Liver (tissue), 8 donors: ENCODE measurements at regions not wholly inside any gene's neighbourhood (a gene's known extent, or its start where the extent isn't known, plus 50 kb on each side); places are given as distances from the start of the nearest gene placed in this dataset.

Source experiments
- DNase-seq: peaks from one replicate; pipeline ENCODE4 v3.0.0-alpha.2; 2017; ENCODE audit warnings: low spot score
- H3K27ac ChIP-seq, 2 donors: one replicate each; pipeline ENCODE4 v1.7.0; 2013; ENCODE audit warnings: inconsistent platforms in 2 of 2, low read length in 2 of 2, control low read depth in 1 of 2, low read depth in 1 of 2, mild to moderate bottlenecking in 1 of 2
- H3K27me3 ChIP-seq, 4 donors: one replicate each; pipeline versions ENCODE4 v1.6.1 to v1.7.0; 2013; ENCODE audit warnings: low read length in 3 of 4, inconsistent platforms in 1 of 4, mild to moderate bottlenecking in 1 of 4, moderate library complexity in 1 of 4; ENCODE audit not compliant: control insufficient read depth in 4 of 4, insufficient read depth in 4 of 4
- H3K36me3 ChIP-seq, 4 donors: one replicate each; pipeline versions ENCODE4 v1.6.1 to v1.7.0; 2013; ENCODE audit warnings: low read length in 3 of 4, mild to moderate bottlenecking in 3 of 4, low read depth in 1 of 4, moderate library complexity in 1 of 4; ENCODE audit not compliant: control insufficient read depth in 4 of 4, insufficient read depth in 3 of 4
- H3K4me1 ChIP-seq, 4 donors: one replicate each; pipeline versions ENCODE4 v1.6.1 to v1.7.0; 2013; ENCODE audit warnings: low read length in 3 of 4, mild to moderate bottlenecking in 3 of 4, moderate library complexity in 1 of 4; ENCODE audit not compliant: control insufficient read depth in 4 of 4, insufficient read depth in 4 of 4
- H3K4me3 ChIP-seq, 3 donors: one replicate each; pipeline versions ENCODE4 v1.6.1 to v1.7.0; 2013; ENCODE audit warnings: low read length in 3 of 3, control low read depth in 1 of 3, low read depth in 1 of 3, mild to moderate bottlenecking in 1 of 3
- H3K9ac ChIP-seq, 2 donors: one replicate each; pipeline ENCODE4 v1.7.0; 2013; ENCODE audit warnings: low read length in 2 of 2, mild to moderate bottlenecking in 2 of 2, moderate library complexity in 2 of 2, control low read depth in 1 of 2, low read depth in 1 of 2
- H3K9me3 ChIP-seq, 4 donors: one replicate each; pipeline versions ENCODE4 v1.6.1 to v1.7.0; 2013; ENCODE audit warnings: low read length in 3 of 4; ENCODE audit not compliant: control insufficient read depth in 4 of 4
- ATF3 ChIP-seq: IDR thresholded peaks from 2 replicates; pipeline ENCODE4 v1.6.1; 2016; ENCODE audit warnings: antibody characterized with exemption
- EGR1 ChIP-seq, 2 donors: IDR thresholded peaks; 2 replicates each; pipeline ENCODE4 v1.6.1; 2016 to 2018; ENCODE audit warnings: antibody characterized with exemption in 2 of 2, low read depth in 2 of 2
- FOXA1 ChIP-seq: IDR thresholded peaks from 2 replicates; pipeline ENCODE4 v1.6.1; 2016; ENCODE audit warnings: antibody characterized with exemption
- FOXA2 ChIP-seq: IDR thresholded peaks from 2 replicates; pipeline ENCODE4 v1.6.1; 2016; ENCODE audit warnings: antibody characterized with exemption
- GABPA ChIP-seq, 2 donors: IDR thresholded peaks in 1 of 2; conservative IDR thresholded peaks in 1 of 2; 2 replicates each; pipeline ENCODE4 v1.6.1; 2016; ENCODE audit warnings: antibody characterized with exemption in 2 of 2, mild to moderate bottlenecking in 1 of 2, moderate library complexity in 1 of 2
- HNF4A ChIP-seq, 2 donors: conservative IDR thresholded peaks; 2 replicates each; pipeline ENCODE4 v1.6.1; 2016; ENCODE audit warnings: antibody characterized with exemption in 2 of 2, mild to moderate bottlenecking in 2 of 2
- HNF4G ChIP-seq: IDR thresholded peaks from 2 replicates; pipeline ENCODE4 v1.6.1; 2016; ENCODE audit warnings: antibody characterized with exemption
- JUND ChIP-seq, 2 donors: IDR thresholded peaks; 2 replicates each; pipeline ENCODE4 v1.6.1; 2016; ENCODE audit warnings: antibody characterized with exemption in 2 of 2
- NR2F2 ChIP-seq: IDR thresholded peaks from 2 replicates; pipeline ENCODE4 v1.6.1; 2016; ENCODE audit warnings: antibody characterized with exemption
- RAD21 ChIP-seq, 2 donors: IDR thresholded peaks; 2 replicates each; pipeline ENCODE4 v1.6.1; 2016; ENCODE audit warnings: antibody characterized with exemption in 2 of 2, mild to moderate bottlenecking in 2 of 2
- REST ChIP-seq: IDR thresholded peaks from 2 replicates; pipeline ENCODE4 v1.6.1; 2016; ENCODE audit warnings: antibody characterized with exemption, mild to moderate bottlenecking
- RXRA ChIP-seq, 2 donors: IDR thresholded peaks; 2 replicates each; pipeline ENCODE4 v1.6.1; 2017 to 2018; ENCODE audit warnings: antibody characterized with exemption in 2 of 2, mild to moderate bottlenecking in 1 of 2
- SP1 ChIP-seq: IDR thresholded peaks from 2 replicates; pipeline ENCODE4 v1.6.1; 2018; ENCODE audit warnings: antibody characterized with exemption, mild to moderate bottlenecking
- TAF1 ChIP-seq: conservative IDR thresholded peaks from 2 replicates; pipeline ENCODE4 v1.6.1; 2016; ENCODE audit warnings: antibody characterized with exemption, mild to moderate bottlenecking
- YY1 ChIP-seq: IDR thresholded peaks from 2 replicates; pipeline ENCODE4 v1.6.1; 2016; ENCODE audit warnings: antibody characterized with exemption, mild to moderate bottlenecking
- WGBS: extraction: QIAGEN DNeasy Blood & Tissue Kit; methylation state at CpG from one replicate; pipeline ENCODE4 v1.1.7; 2013; 5-methylcytosine and 5-hydroxymethylcytosine counted together
- TF ChIP-seq, protein P1 (sequence below): fragments of 150-350 bp; IDR thresholded peaks from 2 replicates; pipeline ENCODE4 v1.5.1; 2017; ENCODE audit warnings: improper control_type of control experiment, low read depth, low read length; ENCODE audit not compliant: missing input control
- TF ChIP-seq, protein P2 (sequence below): IDR thresholded peaks from 2 replicates; pipeline ENCODE4 v1.6.1; 2016; ENCODE audit warnings: antibody characterized with exemption
- TF ChIP-seq, protein P3 (sequence below): IDR thresholded peaks from 2 replicates; pipeline ENCODE4 v1.6.1; 2016; ENCODE audit warnings: antibody characterized with exemption
- donor health status: healthy.
- donor health status: healthy.
- donor health status: healthy.
- donor health status: healthy.
- donor health status: healthy.

- DNase-seq: no peak
- H3K4me3 ChIP-seq: no peak overlapping the region
- H3K27me3 ChIP-seq: no peaks in the 10 kb centered on the region
- H3K9ac ChIP-seq: no peak overlapping the region
- TF ChIP-seq RAD21 (IDR thresholded peaks at IDR 0.05): no peak
- no peak for TF ChIP-seq JUND (IDR thresholded peaks at IDR 0.05)
- TF ChIP-seq FOXA2: no peak
- no peak for TF ChIP-seq ATF3
- TF ChIP-seq RXRA (IDR thresholded peaks at IDR 0.05): no peak
- TF ChIP-seq GABPA (IDR thresholded peaks at IDR 0.05 in 1 of 2, conservative IDR thresholded peaks at IDR 0.05 in 1 of 2): no peak
- TF ChIP-seq FOXA1: no peak
- TF ChIP-seq NR2F2: no peak
- TF ChIP-seq TAF1: no peak
- TF ChIP-seq, protein P1, sequence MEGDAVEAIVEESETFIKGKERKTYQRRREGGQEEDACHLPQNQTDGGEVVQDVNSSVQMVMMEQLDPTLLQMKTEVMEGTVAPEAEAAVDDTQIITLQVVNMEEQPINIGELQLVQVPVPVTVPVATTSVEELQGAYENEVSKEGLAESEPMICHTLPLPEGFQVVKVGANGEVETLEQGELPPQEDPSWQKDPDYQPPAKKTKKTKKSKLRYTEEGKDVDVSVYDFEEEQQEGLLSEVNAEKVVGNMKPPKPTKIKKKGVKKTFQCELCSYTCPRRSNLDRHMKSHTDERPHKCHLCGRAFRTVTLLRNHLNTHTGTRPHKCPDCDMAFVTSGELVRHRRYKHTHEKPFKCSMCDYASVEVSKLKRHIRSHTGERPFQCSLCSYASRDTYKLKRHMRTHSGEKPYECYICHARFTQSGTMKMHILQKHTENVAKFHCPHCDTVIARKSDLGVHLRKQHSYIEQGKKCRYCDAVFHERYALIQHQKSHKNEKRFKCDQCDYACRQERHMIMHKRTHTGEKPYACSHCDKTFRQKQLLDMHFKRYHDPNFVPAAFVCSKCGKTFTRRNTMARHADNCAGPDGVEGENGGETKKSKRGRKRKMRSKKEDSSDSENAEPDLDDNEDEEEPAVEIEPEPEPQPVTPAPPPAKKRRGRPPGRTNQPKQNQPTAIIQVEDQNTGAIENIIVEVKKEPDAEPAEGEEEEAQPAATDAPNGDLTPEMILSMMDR: no peak
- TF ChIP-seq, protein P2, sequence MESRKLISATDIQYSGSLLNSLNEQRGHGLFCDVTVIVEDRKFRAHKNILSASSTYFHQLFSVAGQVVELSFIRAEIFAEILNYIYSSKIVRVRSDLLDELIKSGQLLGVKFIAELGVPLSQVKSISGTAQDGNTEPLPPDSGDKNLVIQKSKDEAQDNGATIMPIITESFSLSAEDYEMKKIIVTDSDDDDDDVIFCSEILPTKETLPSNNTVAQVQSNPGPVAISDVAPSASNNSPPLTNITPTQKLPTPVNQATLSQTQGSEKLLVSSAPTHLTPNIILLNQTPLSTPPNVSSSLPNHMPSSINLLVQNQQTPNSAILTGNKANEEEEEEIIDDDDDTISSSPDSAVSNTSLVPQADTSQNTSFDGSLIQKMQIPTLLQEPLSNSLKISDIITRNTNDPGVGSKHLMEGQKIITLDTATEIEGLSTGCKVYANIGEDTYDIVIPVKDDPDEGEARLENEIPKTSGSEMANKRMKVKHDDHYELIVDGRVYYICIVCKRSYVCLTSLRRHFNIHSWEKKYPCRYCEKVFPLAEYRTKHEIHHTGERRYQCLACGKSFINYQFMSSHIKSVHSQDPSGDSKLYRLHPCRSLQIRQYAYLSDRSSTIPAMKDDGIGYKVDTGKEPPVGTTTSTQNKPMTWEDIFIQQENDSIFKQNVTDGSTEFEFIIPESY: no peak
- no peak for TF ChIP-seq EGR1 (IDR thresholded peaks at IDR 0.05; ENCODE audit: low read depth in 2 of 2)
- no peak for TF ChIP-seq YY1
- TF ChIP-seq HNF4G: no peak
- TF ChIP-seq, protein P3, sequence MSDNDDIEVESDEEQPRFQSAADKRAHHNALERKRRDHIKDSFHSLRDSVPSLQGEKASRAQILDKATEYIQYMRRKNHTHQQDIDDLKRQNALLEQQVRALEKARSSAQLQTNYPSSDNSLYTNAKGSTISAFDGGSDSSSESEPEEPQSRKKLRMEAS: no peak
- no peak for TF ChIP-seq SP1
- TF ChIP-seq REST: no peak
- TF ChIP-seq HNF4A (conservative IDR thresholded peaks at IDR 0.05): no peak
- H3K4me1 ChIP-seq: no peaks in the 10 kb centered on the region
- H3K36me3 ChIP-seq: no peaks in the 10 kb centered on the region
- 92% methylated on average over 1 of the region's 1 CpG for WGBS
- no peaks in the 10 kb centered on the region for H3K9me3 ChIP-seq
- no peak overlapping the region for H3K27ac ChIP-seq
Observed at GRCh38 chr3:36219398-36219797, 160.9 kb upstream of the STAC start.

DNA sequence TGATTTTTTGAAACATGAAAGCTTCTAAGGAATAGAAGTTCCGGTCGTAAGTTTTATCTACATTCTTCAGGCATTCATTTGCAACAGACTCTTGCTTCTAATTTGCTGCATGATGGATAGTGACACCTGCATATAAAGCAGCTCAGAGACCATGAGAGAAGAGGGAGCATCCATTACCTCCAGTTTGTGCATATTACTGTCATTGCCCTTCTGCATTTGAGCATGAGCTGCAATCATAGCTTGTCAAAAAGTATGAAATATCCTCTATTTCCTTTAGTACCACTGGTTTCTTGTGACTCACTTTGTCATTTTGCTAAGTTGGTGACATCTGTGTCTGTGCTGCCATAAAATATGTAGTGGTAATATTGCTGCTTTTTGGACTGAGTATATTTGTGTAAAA lies 160.1 kb upstream of the STAC start:
- TF ChIP-seq RAD21 (IDR thresholded peaks at IDR 0.05) (no peak), HNF4A (conservative IDR thresholded peaks at IDR 0.05) (no peak)
- Histone ChIP-seq H3K4me3 (no peak overlapping the region), H3K9me3 (no peaks in the 10 kb centered on the region), H3K27me3 (no peaks in the 10 kb centered on the region), H3K9ac (no peak overlapping the region), H3K27ac (no peak overlapping the region), H3K36me3 (no peaks in the 10 kb centered on the region), H3K4me1 (no peaks in the 10 kb centered on the region)
- DNase-seq: no peak
- 90% methylated on average over 2 of the region's 2 CpGs for WGBS
